ENCODE measurements at regions not wholly inside any gene's neighbourhood (a gene's known extent, or its start where the extent isn't known, plus 50 kb on each side); places are given as distances from the start of the nearest gene placed in this dataset.

GRCh38 chr2:238773472-238773871 is 74.4 kb upstream of the TWIST2 start:
- Histone ChIP-seq H3K9me3 (ENCODE audit: control insufficient read depth, insufficient read depth, low read depth, low read length) (no peaks in the 10 kb centered on the region), H4K20me1 (ENCODE audit: control insufficient read depth, extremely low read depth, insufficient read depth, low read length) (no peaks in the 10 kb centered on the region), H3K79me2 (ENCODE audit: control insufficient read depth, insufficient read depth, low read length) (no peaks in the 10 kb centered on the region), H3K27ac (ENCODE audit: insufficient read depth, low read length) (no peak overlapping the region), H3K4me3 (replicated peaks in 1 of 4; ENCODE audit: control extremely low read depth in 1 of 4, insufficient read depth in 1 of 4, low read depth in 3 of 4, low read length in 4 of 4) (no peak overlapping the region), H3K9ac (ENCODE audit: insufficient read depth, low read length) (no peak overlapping the region), H3K27me3 (ENCODE audit: control insufficient read depth, insufficient read depth, low read length) (peaks cover 23% of the 10 kb centered on the region), H2AFZ (ENCODE audit: low read length) (no peak overlapping the region), H3K4me1 (ENCODE audit: control insufficient read depth, extremely low read depth, insufficient read depth, low read length) (peaks cover 3% of the 10 kb centered on the region), H3K36me3 (ENCODE audit: control insufficient read depth, insufficient read depth, low read length) (no peaks in the 10 kb centered on the region), H3K4me2 (ENCODE audit: extremely low read depth, insufficient read depth, low read length) (no peak overlapping the region)
- TF ChIP-seq EZH2 (IDR thresholded peaks at IDR 0.05; ENCODE audit: low read length, missing control alignments) (no peak), CTCF (conservative IDR thresholded peaks at IDR 0.05 in 1 of 2, IDR thresholded peaks at IDR 0.05 in 1 of 2; ENCODE audit: low read depth in 1 of 2, low read length in 2 of 2) (no peak)
- no peak for DNase-seq (ENCODE audit: low read depth in 2 of 2)

DNA sequence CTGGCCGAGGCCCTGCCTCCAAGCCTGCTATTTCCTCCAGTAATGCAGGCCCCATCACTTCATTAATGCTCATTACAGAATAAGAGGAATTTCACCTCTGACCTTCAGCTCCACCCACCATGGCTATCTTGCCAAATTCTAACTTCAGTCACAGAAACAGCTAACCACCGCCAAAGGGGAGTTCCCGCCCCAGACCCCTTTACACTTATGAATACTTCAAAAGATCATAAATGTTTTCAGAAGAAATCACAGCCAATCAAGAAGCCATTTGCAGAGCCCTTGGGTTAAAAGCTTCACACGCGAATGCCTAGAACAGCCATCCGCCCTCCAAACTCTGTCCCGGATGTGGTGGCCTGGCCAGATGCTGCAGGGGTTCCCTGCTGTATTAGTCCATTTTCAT is 73.8 kb upstream of the TWIST2 start:
- no peak overlapping the region for H3K4me3 ChIP-seq (replicated peaks in 1 of 4; ENCODE audit: control extremely low read depth in 1 of 4, insufficient read depth in 1 of 4, low read depth in 3 of 4, low read length in 4 of 4)
- no peak overlapping the region for H3K9ac ChIP-seq (ENCODE audit: insufficient read depth, low read length)
- peaks cover 18% of the 10 kb centered on the region for H3K27me3 ChIP-seq (ENCODE audit: control insufficient read depth, insufficient read depth, low read length)
- H2AFZ ChIP-seq (ENCODE audit: low read length) = no peak overlapping the region
- H3K4me2 ChIP-seq (ENCODE audit: extremely low read depth, insufficient read depth, low read length) = no peak overlapping the region
- H3K79me2 ChIP-seq (ENCODE audit: control insufficient read depth, insufficient read depth, low read length) = no peaks in the 10 kb centered on the region
- H3K36me3 ChIP-seq (ENCODE audit: control insufficient read depth, insufficient read depth, low read length) = no peaks in the 10 kb centered on the region
- TF ChIP-seq CTCF (conservative IDR thresholded peaks at IDR 0.05 in 1 of 2, IDR thresholded peaks at IDR 0.05 in 1 of 2; ENCODE audit: low read depth in 1 of 2, low read length in 2 of 2) (no peak), EZH2 (IDR thresholded peaks at IDR 0.05; ENCODE audit: low read length, missing control alignments) (no peak)
- H3K27ac ChIP-seq (ENCODE audit: insufficient read depth, low read length) = no peak overlapping the region
- H4K20me1 ChIP-seq (ENCODE audit: control insufficient read depth, extremely low read depth, insufficient read depth, low read length) = no peaks in the 10 kb centered on the region
- H3K4me1 ChIP-seq (ENCODE audit: control insufficient read depth, extremely low read depth, insufficient read depth, low read length) = peaks cover 3% of the 10 kb centered on the region
- no peaks in the 10 kb centered on the region for H3K9me3 ChIP-seq (ENCODE audit: control insufficient read depth, insufficient read depth, low read depth, low read length)
- DNase-seq (ENCODE audit: low read depth in 2 of 2) = no peak

- H3K4me3 ChIP-seq (replicated peaks in 1 of 4; ENCODE audit: control extremely low read depth in 1 of 4, insufficient read depth in 1 of 4, low read depth in 3 of 4, low read length in 4 of 4) = no peak overlapping the region
- H2AFZ ChIP-seq (ENCODE audit: low read length) = no peak overlapping the region
- no peak overlapping the region for H3K4me2 ChIP-seq (ENCODE audit: extremely low read depth, insufficient read depth, low read length)
- H3K9ac ChIP-seq (ENCODE audit: insufficient read depth, low read length) = no peak overlapping the region
- no peak for TF ChIP-seq CTCF (conservative IDR thresholded peaks at IDR 0.05 in 1 of 2, IDR thresholded peaks at IDR 0.05 in 1 of 2; ENCODE audit: low read depth in 1 of 2, low read length in 2 of 2)
- H3K36me3 ChIP-seq (ENCODE audit: control insufficient read depth, insufficient read depth, low read length) = no peaks in the 10 kb centered on the region
- H4K20me1 ChIP-seq (ENCODE audit: control insufficient read depth, extremely low read depth, insufficient read depth, low read length) = no peaks in the 10 kb centered on the region
- H3K9me3 ChIP-seq (ENCODE audit: control insufficient read depth, insufficient read depth, low read depth, low read length) = no peaks in the 10 kb centered on the region
- peaks cover 18% of the 10 kb centered on the region for H3K27me3 ChIP-seq (ENCODE audit: control insufficient read depth, insufficient read depth, low read length)
- no peak overlapping the region for H3K27ac ChIP-seq (ENCODE audit: insufficient read depth, low read length)
- H3K79me2 ChIP-seq (ENCODE audit: control insufficient read depth, insufficient read depth, low read length) = no peaks in the 10 kb centered on the region
- no peak for DNase-seq (ENCODE audit: low read depth in 2 of 2)
- H3K4me1 ChIP-seq (ENCODE audit: control insufficient read depth, extremely low read depth, insufficient read depth, low read length) = peaks cover 3% of the 10 kb centered on the region
These were observed 72.8 kb upstream of the TWIST2 start for GRCh38 chr2:238774980-238775509.

Data from fibroblast of lung (primary cell).